Mesenchymal stem cell (in vitro differentiated cells and primary cell): ENCODE measurements at regions not wholly inside any gene's neighbourhood (a gene's known extent, or its start where the extent isn't known, plus 50 kb on each side); places are given as distances from the start of the nearest gene placed in this dataset.

Experiments
- DNase-seq: peaks from one replicate; pipeline ENCODE4 v3.0.0-alpha.2; 2013
- H2AFZ ChIP-seq: one replicate; pipeline ENCODE4 v1.6.1; 2013; ENCODE audit warnings: low read depth, mild to moderate bottlenecking, control low read depth, inconsistent platforms, low read length, moderate library complexity
- H2AK5ac ChIP-seq: 2 replicates; pipeline ENCODE4 v1.6.1; 2013; ENCODE audit warnings: low read length, moderate library complexity, mild to moderate bottlenecking, inconsistent platforms; ENCODE audit not compliant: severe bottlenecking
- H2BK120ac ChIP-seq: one replicate; pipeline ENCODE4 v1.6.1; 2013; ENCODE audit warnings: low read depth, mild to moderate bottlenecking, inconsistent platforms, low read length, moderate library complexity
- H2BK12ac ChIP-seq, 2 experiments: one replicate each; pipeline ENCODE4 v1.6.1; 2013; ENCODE audit warnings: inconsistent platforms in 2 of 2, low read length in 2 of 2, mild to moderate bottlenecking in 2 of 2, moderate library complexity in 2 of 2, control low read depth in 1 of 2
- H2BK15ac ChIP-seq: one replicate; pipeline ENCODE4 v1.6.1; 2013; ENCODE audit warnings: mild to moderate bottlenecking, low read depth, inconsistent platforms; ENCODE audit not compliant: poor library complexity, severe bottlenecking
- H2BK5ac ChIP-seq: 2 replicates; pipeline ENCODE4 v1.6.1; 2013; ENCODE audit warnings: low read depth, mild to moderate bottlenecking, low read length, control low read depth, inconsistent platforms; ENCODE audit not compliant: poor library complexity, severe bottlenecking
- H3K14ac ChIP-seq, 2 experiments: one replicate each; pipeline ENCODE4 v1.6.1; 2013; ENCODE audit warnings: inconsistent platforms in 2 of 2, low read length in 2 of 2, control low read depth in 1 of 2, mild to moderate bottlenecking in 1 of 2, moderate library complexity in 1 of 2
- H3K18ac ChIP-seq, 2 experiments: one replicate each; pipeline ENCODE4 v1.6.1; 2013; ENCODE audit warnings: inconsistent platforms in 2 of 2, low read length in 2 of 2, control low read depth in 1 of 2, low read depth in 1 of 2, mild to moderate bottlenecking in 1 of 2
- H3K23ac ChIP-seq, 2 experiments: one replicate each; pipeline ENCODE4 v1.6.1; 2013; ENCODE audit warnings: inconsistent platforms in 2 of 2, low read length in 2 of 2, mild to moderate bottlenecking in 2 of 2, moderate library complexity in 2 of 2, control low read depth in 1 of 2
- H3K27ac ChIP-seq: 2 replicates; pipeline ENCODE4 v1.5.1; 2013; ENCODE audit warnings: mild to moderate bottlenecking, moderate library complexity, low read length, control low read depth, inconsistent platforms; ENCODE audit not compliant: poor library complexity, severe bottlenecking
- H3K27me3 ChIP-seq, 2 experiments: 2 replicates each; pipeline versions ENCODE4 v1.6.1 to v1.7.0; 2013; ENCODE audit warnings: low read length in 2 of 2, mild to moderate bottlenecking in 2 of 2, moderate library complexity in 2 of 2, control low read depth in 1 of 2, inconsistent platforms in 1 of 2; ENCODE audit not compliant: control insufficient read depth in 1 of 2, insufficient read depth in 1 of 2
- H3K36me3 ChIP-seq, 2 experiments: 2 replicates each; pipeline versions ENCODE4 v1.6.1 to v1.7.0; 2013; ENCODE audit warnings: low read length in 2 of 2, control low read depth in 1 of 2, inconsistent platforms in 1 of 2, low read depth in 1 of 2, mild to moderate bottlenecking in 1 of 2; ENCODE audit not compliant: insufficient read depth in 2 of 2, control insufficient read depth in 1 of 2
- H3K4ac ChIP-seq, 2 experiments: one replicate each; pipeline ENCODE4 v1.6.1; 2013; ENCODE audit warnings: inconsistent platforms in 2 of 2, low read length in 2 of 2, mild to moderate bottlenecking in 2 of 2, moderate library complexity in 2 of 2, control low read depth in 1 of 2, low read depth in 1 of 2
- H3K4me1 ChIP-seq: 2 replicates; pipeline ENCODE4 v1.6.1; 2013; ENCODE audit warnings: low read depth, low read length, control low read depth; ENCODE audit not compliant: control insufficient read depth, insufficient read depth
- H3K4me2 ChIP-seq: 2 replicates; pipeline ENCODE4 v1.6.1; 2013; ENCODE audit warnings: low read length, mild to moderate bottlenecking, inconsistent platforms; ENCODE audit not compliant: poor library complexity, severe bottlenecking
- H3K4me3 ChIP-seq, 2 experiments: 2 replicates each; pipeline versions ENCODE4 v1.5.1 to v1.7.0; 2013; ENCODE audit warnings: low read length in 2 of 2, mild to moderate bottlenecking in 2 of 2, control low read depth in 1 of 2, low read depth in 1 of 2; ENCODE audit not compliant: insufficient read depth in 1 of 2
- H3K79me1 ChIP-seq: replicated peaks from 2 replicates; pipeline ENCODE4 v1.6.1; 2013; ENCODE audit warnings: mild to moderate bottlenecking, control low read depth, low read length, inconsistent platforms; ENCODE audit not compliant: poor library complexity, severe bottlenecking
- H3K9ac ChIP-seq: 2 replicates; pipeline ENCODE4 v1.7.0; 2013; ENCODE audit warnings: mild to moderate bottlenecking, low read length, moderate library complexity
- H3K9me3 ChIP-seq: 2 replicates; pipeline ENCODE4 v1.7.0; 2013; ENCODE audit warnings: mild to moderate bottlenecking, low read length; ENCODE audit not compliant: control insufficient read depth
- H4K8ac ChIP-seq: one replicate; pipeline ENCODE4 v1.6.1; 2013; ENCODE audit warnings: inconsistent platforms, mild to moderate bottlenecking, low read length, moderate library complexity
- H4K91ac ChIP-seq: one replicate; pipeline ENCODE4 v1.6.1; 2013; ENCODE audit warnings: mild to moderate bottlenecking, low read length, inconsistent platforms
- WGBS: methylation state at CpG from one replicate; pipeline ENCODE4 v1.1.7; 2013; ENCODE audit warnings: mixed read lengths; 5-methylcytosine and 5-hydroxymethylcytosine counted together

DNA sequence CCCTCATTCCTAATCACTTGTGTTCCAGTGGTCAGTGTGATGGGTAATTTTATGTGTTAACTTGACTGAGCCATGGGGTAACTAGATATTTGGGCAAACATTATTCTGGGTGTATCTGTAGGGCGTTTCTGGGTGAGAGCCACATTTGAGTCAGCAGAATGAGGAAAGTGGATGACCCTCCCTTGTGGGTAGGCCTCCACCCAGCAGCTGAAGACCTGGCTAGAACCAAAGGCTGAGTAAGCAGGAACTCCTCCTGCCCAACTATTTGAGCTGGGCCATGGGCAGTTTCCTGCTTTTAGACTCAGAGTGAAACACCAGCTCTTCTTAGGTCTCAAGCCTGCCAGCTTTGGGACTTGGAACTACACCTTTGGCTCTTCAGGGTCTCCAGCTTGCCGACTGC is 141.8 kb downstream of the ACKR3 start:
- Histone ChIP-seq H2AFZ (no peak overlapping the region), H3K14ac (no peak overlapping the region), H2BK120ac (no peak overlapping the region), H3K4me2 (no peak overlapping the region), H3K9me3 (no peaks in the 10 kb centered on the region), H3K4me1 (peaks cover 7% of the 10 kb centered on the region), H3K23ac (no peak overlapping the region), H2BK5ac (no peak overlapping the region), H4K8ac (no peak overlapping the region), H4K91ac (no peak overlapping the region), H3K9ac (peak overlapping the region; percentile 56), H3K4ac (no peak overlapping the region), H3K36me3 (no peaks in the 10 kb centered on the region), H2BK15ac (no peak overlapping the region), H3K79me1 (no peaks in the 10 kb centered on the region), H3K27me3 (no peaks in the 10 kb centered on the region), H3K18ac (no peak overlapping the region), H3K27ac (no peak overlapping the region), H2BK12ac (no peak overlapping the region), H2AK5ac (peak overlapping the region; percentile 1), H3K4me3 (no peak overlapping the region)
- no peak for DNase-seq
- 96% methylated on average over 2 of the region's 2 CpGs for WGBS

DNA sequence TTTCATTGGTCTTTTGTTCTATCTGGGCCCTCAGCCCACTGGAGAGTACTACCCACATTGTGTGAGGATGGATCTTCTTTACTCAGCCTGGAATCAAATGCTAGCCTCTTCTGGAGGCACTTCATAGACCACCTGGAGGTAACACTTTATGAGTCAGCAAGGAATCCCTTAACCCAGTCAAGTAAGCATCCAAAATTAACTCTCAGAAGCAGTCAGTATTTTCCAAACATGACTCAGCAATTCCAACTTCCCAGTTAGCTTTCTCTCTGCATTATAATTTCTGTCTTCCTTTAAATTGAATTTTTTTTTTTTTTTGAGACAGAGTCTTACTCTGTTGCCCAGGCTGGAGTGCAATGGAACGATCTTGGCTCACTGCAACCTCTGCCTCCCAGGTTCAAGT is 142.7 kb downstream of the ACKR3 start:
- H3K9me3 ChIP-seq = no peaks in the 10 kb centered on the region
- peak overlapping the region in 1 of 2 experiments; percentile 15 for H2BK12ac ChIP-seq
- no peak overlapping the region for H2AFZ ChIP-seq
- H2BK15ac ChIP-seq = no peak overlapping the region
- no peaks in the 10 kb centered on the region for H3K79me1 ChIP-seq
- H3K14ac ChIP-seq = no peak overlapping the region
- H3K18ac ChIP-seq = peak overlapping the region in 1 of 2 experiments; percentile 34
- no peak overlapping the region for H4K8ac ChIP-seq
- H3K23ac ChIP-seq = no peak overlapping the region
- H3K27me3 ChIP-seq = no peaks in the 10 kb centered on the region
- H3K9ac ChIP-seq = peak overlapping the region; percentile 56
- no peak overlapping the region for H2BK120ac ChIP-seq
- H2AK5ac ChIP-seq = no peak overlapping the region
- H3K4me3 ChIP-seq = peak overlapping the region in 1 of 2 experiments; percentile 14
- no peak overlapping the region for H2BK5ac ChIP-seq
- H3K4ac ChIP-seq = no peak overlapping the region
- 100% methylated on average over 1 of the region's 1 CpG for WGBS
- H3K27ac ChIP-seq = no peak overlapping the region
- no peaks in the 10 kb centered on the region for H3K36me3 ChIP-seq
- no peak overlapping the region for H4K91ac ChIP-seq
- H3K4me1 ChIP-seq = peaks cover 7% of the 10 kb centered on the region
- peak; percentile 52 for DNase-seq
- H3K4me2 ChIP-seq = no peak overlapping the region

DNA sequence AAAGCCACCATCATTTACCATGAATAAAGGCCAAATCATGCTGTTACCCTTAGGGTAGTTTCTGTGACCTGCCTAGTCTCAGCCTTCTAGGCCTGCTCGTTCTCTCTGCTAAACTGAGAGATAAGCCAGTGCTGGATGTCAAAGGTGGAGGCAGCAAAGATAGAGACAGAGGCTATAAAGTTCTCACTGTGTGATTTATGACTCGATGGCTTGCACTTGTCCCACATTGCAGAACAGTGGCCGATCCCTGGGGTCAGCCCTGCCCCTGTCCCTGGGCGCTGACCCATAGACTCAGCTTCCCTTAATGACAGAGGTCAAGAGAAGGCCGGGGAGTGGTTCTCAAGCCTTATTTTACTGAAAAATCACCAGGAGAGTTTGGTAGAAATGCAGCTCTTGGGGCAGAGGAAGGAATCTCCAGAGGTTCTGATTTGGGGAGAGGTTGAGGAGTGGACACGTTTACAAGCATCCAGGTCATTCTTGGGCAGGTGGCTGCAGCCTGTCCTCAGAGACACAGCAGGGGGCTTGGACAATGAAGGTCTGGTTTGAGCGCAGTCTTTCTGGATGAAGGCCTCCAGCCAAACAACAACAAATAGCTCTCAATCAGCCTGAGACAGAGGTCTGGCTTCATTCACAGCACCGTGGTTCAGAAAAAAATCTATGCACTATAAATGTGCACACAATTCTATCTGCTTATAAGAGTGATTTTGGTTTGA is 143.5 kb downstream of the ACKR3 start:
- DNase-seq = no peak
- Histone ChIP-seq H3K27ac (no peak overlapping the region), H4K8ac (no peak overlapping the region), H2BK120ac (no peak overlapping the region), H3K4me1 (peaks cover 7% of the 10 kb centered on the region), H2BK12ac (peak overlapping the region in 1 of 2 experiments; percentile 55), H3K79me1 (no peaks in the 10 kb centered on the region), H3K18ac (no peak overlapping the region), H3K14ac (no peak overlapping the region), H3K36me3 (no peaks in the 10 kb centered on the region), H4K91ac (no peak overlapping the region), H3K4me3 (no peak overlapping the region), H3K23ac (no peak overlapping the region), H3K27me3 (no peaks in the 10 kb centered on the region), H2AK5ac (no peak overlapping the region), H2AFZ (no peak overlapping the region), H2BK5ac (no peak overlapping the region), H3K9ac (no peak overlapping the region), H3K4ac (no peak overlapping the region), H3K4me2 (no peak overlapping the region), H2BK15ac (no peak overlapping the region), H3K9me3 (no peaks in the 10 kb centered on the region)
- 41% methylated on average over 7 of the region's 8 CpGs for WGBS

DNA sequence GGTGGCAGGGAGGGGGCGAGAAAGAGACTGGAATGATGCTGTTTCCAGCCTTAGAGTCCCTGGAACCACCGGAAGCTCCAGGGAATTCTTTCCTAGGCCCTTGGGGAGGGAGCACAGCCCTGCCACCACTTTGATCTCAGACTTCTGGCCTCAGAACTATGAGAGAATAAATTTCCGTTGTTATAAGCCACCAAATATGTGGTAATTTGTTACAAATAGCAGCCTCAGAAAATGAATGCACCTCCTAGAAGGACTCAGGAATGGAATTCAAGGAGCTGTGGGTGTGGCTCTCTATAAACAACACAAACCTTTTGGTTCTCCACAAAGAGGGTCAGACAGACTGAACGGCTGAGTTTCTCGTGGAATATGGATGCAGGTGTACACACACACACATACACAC is 144.5 kb downstream of the ACKR3 start:
- no peak for DNase-seq
- H3K27me3 ChIP-seq = no peaks in the 10 kb centered on the region
- no peak overlapping the region for H4K8ac ChIP-seq
- 70% methylated on average over 4 of the region's 5 CpGs for WGBS
- no peak overlapping the region for H3K4me2 ChIP-seq
- H3K4me3 ChIP-seq = no peak overlapping the region
- H3K4me1 ChIP-seq = peaks cover 8% of the 10 kb centered on the region
- H3K4ac ChIP-seq = no peak overlapping the region
- H2AK5ac ChIP-seq = peak overlapping the region; percentile 29
- no peak overlapping the region for H2BK120ac ChIP-seq
- H3K36me3 ChIP-seq = no peaks in the 10 kb centered on the region
- H3K79me1 ChIP-seq = no peaks in the 10 kb centered on the region
- no peak overlapping the region for H3K23ac ChIP-seq
- no peaks in the 10 kb centered on the region for H3K9me3 ChIP-seq
- H2AFZ ChIP-seq = no peak overlapping the region
- H2BK15ac ChIP-seq = no peak overlapping the region
- no peak overlapping the region for H4K91ac ChIP-seq
- H3K27ac ChIP-seq = no peak overlapping the region
- H3K14ac ChIP-seq = no peak overlapping the region
- H3K9ac ChIP-seq = no peak overlapping the region
- peak overlapping the region in 1 of 2 experiments; percentile 21 for H2BK12ac ChIP-seq
- no peak overlapping the region for H2BK5ac ChIP-seq
- no peak overlapping the region for H3K18ac ChIP-seq
